ENCODE measurements at regions not wholly inside any gene's neighbourhood (a gene's known extent, or its start where the extent isn't known, plus 50 kb on each side); places are given as distances from the start of the nearest gene placed in this dataset.
"Not testable (repeated sequence)": the region's sequence is repeated elsewhere in the genome, so short reads cannot be mapped to it uniquely, and the experiment has no call there.

DNA sequence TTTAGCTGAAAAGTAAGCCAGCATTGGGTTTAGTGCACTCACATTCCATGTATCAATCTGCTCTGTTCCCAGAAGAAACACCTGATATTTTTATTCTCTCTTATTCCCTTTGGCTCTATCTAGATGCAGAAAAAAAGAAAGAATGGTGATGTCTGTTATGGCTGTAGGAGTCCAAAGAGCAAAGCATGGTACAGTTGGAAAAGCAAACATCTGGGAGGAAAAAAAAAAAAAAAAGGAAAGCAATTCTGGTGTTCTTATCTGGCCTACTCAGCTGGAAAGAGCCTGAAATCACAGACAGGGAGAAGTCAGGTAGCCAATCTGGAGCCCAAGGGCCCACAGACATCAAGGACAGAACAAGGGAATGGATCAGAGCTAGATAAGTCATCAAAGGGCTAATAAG lies 293.9 kb downstream of the DUSP6 start:
- TF ChIP-seq, protein P1, sequence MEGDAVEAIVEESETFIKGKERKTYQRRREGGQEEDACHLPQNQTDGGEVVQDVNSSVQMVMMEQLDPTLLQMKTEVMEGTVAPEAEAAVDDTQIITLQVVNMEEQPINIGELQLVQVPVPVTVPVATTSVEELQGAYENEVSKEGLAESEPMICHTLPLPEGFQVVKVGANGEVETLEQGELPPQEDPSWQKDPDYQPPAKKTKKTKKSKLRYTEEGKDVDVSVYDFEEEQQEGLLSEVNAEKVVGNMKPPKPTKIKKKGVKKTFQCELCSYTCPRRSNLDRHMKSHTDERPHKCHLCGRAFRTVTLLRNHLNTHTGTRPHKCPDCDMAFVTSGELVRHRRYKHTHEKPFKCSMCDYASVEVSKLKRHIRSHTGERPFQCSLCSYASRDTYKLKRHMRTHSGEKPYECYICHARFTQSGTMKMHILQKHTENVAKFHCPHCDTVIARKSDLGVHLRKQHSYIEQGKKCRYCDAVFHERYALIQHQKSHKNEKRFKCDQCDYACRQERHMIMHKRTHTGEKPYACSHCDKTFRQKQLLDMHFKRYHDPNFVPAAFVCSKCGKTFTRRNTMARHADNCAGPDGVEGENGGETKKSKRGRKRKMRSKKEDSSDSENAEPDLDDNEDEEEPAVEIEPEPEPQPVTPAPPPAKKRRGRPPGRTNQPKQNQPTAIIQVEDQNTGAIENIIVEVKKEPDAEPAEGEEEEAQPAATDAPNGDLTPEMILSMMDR (IDR thresholded peaks at IDR 0.05; ENCODE audit: borderline replicate concordance, extremely low read depth, insufficient read depth): no peak
- Histone ChIP-seq H3K9me3 (ENCODE audit: control insufficient read depth in 2 of 3, insufficient read depth in 1 of 3, low read length in 3 of 3) (no peaks in the 10 kb centered on the region), H3K9ac (ENCODE audit: low read length in 3 of 3) (no peak overlapping the region), H3K36me3 (ENCODE audit: control insufficient read depth in 2 of 3, insufficient read depth in 3 of 3, low read length in 3 of 3) (no peaks in the 10 kb centered on the region), H3K4me1 (ENCODE audit: control insufficient read depth in 2 of 3, insufficient read depth in 2 of 3, low read depth in 1 of 3, low read length in 3 of 3) (peaks cover 0 to 18% (median 6%) of the 10 kb centered on the region in 3 donors), H3K27ac (ENCODE audit: low read depth in 2 of 2, low read length in 2 of 2) (no peak overlapping the region), H3K4me3 (ENCODE audit: low read length in 3 of 3) (no peak overlapping the region), H3K27me3 (ENCODE audit: control insufficient read depth, insufficient read depth, low read length) (no peaks in the 10 kb centered on the region)
- FAIRE-seq: no peak
- intact Hi-C loops (cut with DNase I): loop anchor here (5.0 kb wide), 1 partner anchor 394 kb away; no protein-coding TSS in a partner anchor
- no peak for DNase-seq

DNA sequence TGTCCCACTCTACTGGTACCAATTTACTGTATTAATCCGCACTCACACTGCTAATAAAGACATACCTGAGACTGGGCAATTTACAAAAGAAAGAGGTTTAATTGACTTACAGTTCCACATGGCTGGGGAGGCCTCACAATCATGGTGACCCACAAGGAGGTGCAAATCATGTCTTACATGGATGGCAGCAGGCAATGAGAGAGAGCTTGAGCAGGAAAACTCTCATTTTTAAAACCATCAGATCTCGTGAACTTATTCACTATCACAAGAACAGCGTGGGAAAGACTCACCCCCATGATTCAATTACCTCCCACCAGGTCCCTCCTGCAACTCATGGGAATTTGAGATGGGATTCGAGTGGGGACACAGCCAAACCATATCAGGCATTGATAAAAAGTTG lies 298.5 kb downstream of the DUSP6 start:
- intact Hi-C loops (cut with DNase I): loop anchor here (5.0 kb wide), 1 partner anchor 408 kb away; no protein-coding TSS in a partner anchor
- not testable (repeated sequence) for FAIRE-seq

DNA sequence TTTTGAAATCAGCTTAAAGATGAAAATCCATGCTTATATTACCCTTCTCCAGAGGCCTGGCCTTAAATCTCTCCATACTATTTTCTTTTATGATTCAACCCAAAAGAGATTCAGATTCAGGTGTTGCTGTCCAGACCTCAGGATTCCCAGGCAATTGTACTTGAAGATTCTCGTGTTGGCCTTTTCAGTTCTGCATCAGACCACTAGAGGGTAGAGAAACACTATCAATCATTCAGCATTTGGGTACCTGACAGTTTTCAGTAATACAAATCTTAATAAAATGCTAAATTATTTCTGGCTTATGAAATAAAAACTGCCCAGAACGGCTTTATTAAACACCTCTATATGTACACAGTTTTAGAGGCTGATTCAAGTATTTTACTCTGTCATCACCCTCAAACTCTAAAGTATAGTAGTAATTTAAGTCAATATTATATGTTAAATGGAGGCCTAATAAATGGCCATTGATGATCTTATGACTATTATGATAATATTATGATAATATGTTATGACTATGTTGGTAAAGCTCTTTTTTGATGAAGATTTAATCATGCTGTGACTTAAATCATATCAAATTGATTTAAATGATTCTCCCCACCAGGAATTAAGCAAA lies 301.1 kb downstream of the DUSP6 start:
- Histone ChIP-seq H3K9ac (ENCODE audit: low read length in 3 of 3) (no peak overlapping the region), H3K4me3 (ENCODE audit: low read length in 3 of 3) (no peak overlapping the region), H3K4me1 (ENCODE audit: control insufficient read depth in 2 of 3, insufficient read depth in 2 of 3, low read depth in 1 of 3, low read length in 3 of 3) (no peaks in the 10 kb centered on the region), H3K27ac (ENCODE audit: low read depth in 2 of 2, low read length in 2 of 2) (no peak overlapping the region), H3K9me3 (ENCODE audit: control insufficient read depth in 2 of 3, insufficient read depth in 1 of 3, low read length in 3 of 3) (no peaks in the 10 kb centered on the region), H3K27me3 (ENCODE audit: control insufficient read depth, insufficient read depth, low read length) (no peaks in the 10 kb centered on the region), H3K36me3 (ENCODE audit: control insufficient read depth in 2 of 3, insufficient read depth in 3 of 3, low read length in 3 of 3) (no peaks in the 10 kb centered on the region)
- DNase-seq (peak in 3 of 5 donors; percentile 19 to 89 (median 77)), FAIRE-seq (peak; percentile 95)
- TF ChIP-seq, protein P1 (IDR thresholded peaks at IDR 0.05; ENCODE audit: borderline replicate concordance, extremely low read depth, insufficient read depth): peak; percentile 96
- intact Hi-C loops (cut with DNase I): loop anchor here (5.0 kb wide), 1 partner anchor 411 kb away; no protein-coding TSS in a partner anchor

More for the DNA sequence above, 298.5 kb downstream of the DUSP6 start:
- not testable (repeated sequence) for DNase-seq; H3K9me3 ChIP-seq (ENCODE audit: control insufficient read depth in 2 of 3, insufficient read depth in 1 of 3, low read length in 3 of 3); H3K36me3 ChIP-seq (ENCODE audit: control insufficient read depth in 2 of 3, insufficient read depth in 3 of 3, low read length in 3 of 3); H3K27me3 ChIP-seq (ENCODE audit: control insufficient read depth, insufficient read depth, low read length); H3K4me1 ChIP-seq (ENCODE audit: control insufficient read depth in 2 of 3, insufficient read depth in 2 of 3, low read depth in 1 of 3, low read length in 3 of 3); H3K9ac ChIP-seq (ENCODE audit: low read length in 3 of 3); H3K4me3 ChIP-seq (ENCODE audit: low read length in 3 of 3); H3K27ac ChIP-seq (ENCODE audit: low read depth in 2 of 2, low read length in 2 of 2)

DNA sequence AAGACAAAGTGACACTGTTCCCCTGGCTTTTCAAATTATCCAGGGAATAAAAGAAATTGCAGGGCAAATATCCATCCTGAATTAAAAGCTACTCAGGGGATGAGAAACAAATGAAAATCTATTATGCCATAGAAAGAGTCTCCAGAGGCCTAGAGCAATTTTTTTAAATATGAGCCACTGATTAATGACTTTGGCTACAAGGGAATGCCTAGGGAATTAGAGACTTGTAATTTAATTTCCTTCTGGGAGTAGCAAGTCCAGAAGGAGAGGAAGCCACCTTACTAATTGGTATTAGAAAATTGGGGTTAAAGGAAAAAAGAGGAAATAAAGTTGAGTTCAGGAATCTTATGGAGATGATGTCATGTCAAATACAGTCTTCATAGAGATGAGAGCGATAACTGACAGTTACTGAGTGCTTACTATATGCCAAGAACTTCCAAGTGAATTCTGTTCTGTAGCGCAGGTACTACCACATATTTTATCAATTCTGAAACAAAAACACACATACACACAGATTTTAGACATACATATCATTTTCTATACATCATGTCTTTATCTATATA lies 304.4 kb downstream of the DUSP6 start:
- Histone ChIP-seq H3K36me3 (ENCODE audit: control insufficient read depth in 2 of 3, insufficient read depth in 3 of 3, low read length in 3 of 3) (no peaks in the 10 kb centered on the region), H3K4me1 (ENCODE audit: control insufficient read depth in 2 of 3, insufficient read depth in 2 of 3, low read depth in 1 of 3, low read length in 3 of 3) (no peaks in the 10 kb centered on the region), H3K9ac (ENCODE audit: low read length in 3 of 3) (no peak overlapping the region), H3K27ac (ENCODE audit: low read depth in 2 of 2, low read length in 2 of 2) (no peak overlapping the region), H3K27me3 (ENCODE audit: control insufficient read depth, insufficient read depth, low read length) (no peaks in the 10 kb centered on the region), H3K4me3 (ENCODE audit: low read length in 3 of 3) (no peak overlapping the region), H3K9me3 (ENCODE audit: control insufficient read depth in 2 of 3, insufficient read depth in 1 of 3, low read length in 3 of 3) (no peaks in the 10 kb centered on the region)
- TF ChIP-seq, protein P1 (IDR thresholded peaks at IDR 0.05; ENCODE audit: borderline replicate concordance, extremely low read depth, insufficient read depth): no peak
- FAIRE-seq (no peak), DNase-seq (no peak)
- intact Hi-C loops (cut with DNase I): loop anchor here (10.0 kb wide), 1 partner anchor 297 kb away; no protein-coding TSS in a partner anchor

Data from kidney (tissue), 13 donors.